Spleen (tissue), 11 donors: ENCODE measurements at regions not wholly inside any gene's neighbourhood (a gene's known extent, or its start where the extent isn't known, plus 50 kb on each side); places are given as distances from the start of the nearest gene placed in this dataset.

ENCODE experiments used
- DNase-seq: peaks from one replicate; pipeline ENCODE4 v3.0.0-alpha.2; 2020
- H3K27ac ChIP-seq, 8 donors: fragments of 200-600 bp; sonication (generic) in 7 of 8; 1 replicate in 4 of 8; 2 replicates in 4 of 8; pipeline versions ENCODE4 v1.5.0 to v1.8.0; 2016 to 2021; ENCODE audit warnings: inconsistent platforms in 4 of 8, mild to moderate bottlenecking in 4 of 8, moderate library complexity in 1 of 8
- H3K27me3 ChIP-seq, 7 donors: fragments of 200-600 bp; sonication (generic) in 6 of 7; replicated peaks in 1 of 7; 1 replicate in 4 of 7; 2 replicates in 3 of 7; pipeline versions ENCODE4 v1.5.0 to v1.8.0; 2016 to 2021; ENCODE audit warnings: inconsistent platforms in 3 of 7, mild to moderate bottlenecking in 1 of 7
- H3K36me3 ChIP-seq, 6 donors: fragments of 200-600 bp; sonication (generic) in 5 of 6; 1 replicate in 4 of 6; 2 replicates in 2 of 6; pipeline versions ENCODE4 v1.5.0 to v1.8.0; 2016 to 2021; ENCODE audit warnings: inconsistent platforms in 2 of 6
- H3K4me1 ChIP-seq, 6 donors: fragments of 200-600 bp; sonication (generic) in 5 of 6; 1 replicate in 3 of 6; 2 replicates in 3 of 6; pipeline versions ENCODE4 v1.5.0 to v1.8.0; 2016 to 2021; ENCODE audit warnings: inconsistent platforms in 3 of 6
- H3K4me3 ChIP-seq, 8 donors: fragments of 200-600 bp; sonication (generic) in 7 of 8; 1 replicate in 4 of 8; 2 replicates in 4 of 8; pipeline versions ENCODE4 v1.5.0 to v1.8.0; 2016 to 2021; ENCODE audit warnings: inconsistent platforms in 4 of 8, mild to moderate bottlenecking in 4 of 8, moderate library complexity in 2 of 8
- H3K9me3 ChIP-seq, 8 donors: fragments of 200-600 bp; sonication (generic) in 7 of 8; 1 replicate in 4 of 8; 2 replicates in 4 of 8; pipeline versions ENCODE4 v1.5.0 to v1.8.0; 2016 to 2021; ENCODE audit warnings: inconsistent platforms in 4 of 8
- CTCF ChIP-seq, 11 experiments: fragments of 200-600 bp in 7 of 11; fragments of 450-650 bp in 4 of 11; sonication (generic) in 4 of 11; IDR thresholded peaks in 8 of 11; conservative IDR thresholded peaks in 3 of 11; 1 replicate in 7 of 11; 2 replicates in 4 of 11; pipeline versions ENCODE4 v1.4.0 to v1.8.0; 2016 to 2021; ENCODE audit warnings: antibody characterized with exemption in 11 of 11, inconsistent platforms in 4 of 11, mild to moderate bottlenecking in 1 of 11
- POLR2A ChIP-seq, 3 donors: fragments of 450-650 bp; IDR thresholded peaks; one replicate each; pipeline ENCODE4 v1.5.1; 2017; ENCODE audit warnings: antibody characterized with exemption in 3 of 3, mild to moderate bottlenecking in 1 of 3
- POLR2AphosphoS5 ChIP-seq, 3 donors: sonication (generic); formaldehyde crosslinking; IDR thresholded peaks; one replicate each; pipeline ENCODE4 v1.5.1; 2017; ENCODE audit warnings: antibody characterized with exemption in 3 of 3
- WGBS, 5 donors: extraction: QIAGEN DNeasy Blood & Tissue Kit in 3 of 5; methylation state at CpG; one replicate each; pipeline versions ENCODE4 v1.1.5 to v1.1.7; 2013 to 2018; 5-methylcytosine and 5-hydroxymethylcytosine counted together
- intact Hi-C: fragments of 100-400 bp; cut with DNase I; formaldehyde crosslinking; loops from one replicate; pipeline ENCODE4 v1.15.0; 2023; ENCODE audit warnings: low total_unique reads
- donor health status: healthy with polysubstance abuse.
- donor health status: DM: no; HTN: no; CAD: no; lungs with moderate emphysema.
- donor health status: DM: no; HTN: no; CAD: no.
- donor health status: Bipolar disorder and iron deficiency.
- donor health status: healthy.
- donor health status: DM: no; HTN: no; CAD: no.
- donor health status: DM: yes; HTN: yes; CAD: no.

- H3K36me3 ChIP-seq: no peaks in the 10 kb centered on the region
- no peak for DNase-seq
- TF ChIP-seq POLR2AphosphoS5 (IDR thresholded peaks at IDR 0.05): no peak
- TF ChIP-seq POLR2A (IDR thresholded peaks at IDR 0.05): no peak
- TF ChIP-seq CTCF (IDR thresholded peaks at IDR 0.05 in 8 of 11, conservative IDR thresholded peaks at IDR 0.05 in 3 of 11): no peak
- H3K4me1 ChIP-seq: peaks cover 0 to under 1% (median 0%) of the 10 kb centered on the region in 6 donors
- H3K4me3 ChIP-seq: no peak overlapping the region
- no peaks in the 10 kb centered on the region for H3K27me3 ChIP-seq
- WGBS, 5 donors: 56 to 100% (median 95%) methylated on average over 3 of the region's 3 CpGs
- H3K9me3 ChIP-seq: no peaks in the 10 kb centered on the region
- intact Hi-C loops: no loop called here
- peak overlapping the region in 1 of 8 donors; percentile 58 for H3K27ac ChIP-seq
Observed at GRCh38 chr3:31468433-31468832, 64.3 kb upstream of the STT3B start.

GRCh38 chr3:31469385-31469784 is 63.3 kb upstream of the STT3B start:
- Histone ChIP-seq H3K9me3 (no peaks in the 10 kb centered on the region), H3K36me3 (no peaks in the 10 kb centered on the region), H3K27ac (peak overlapping the region in 5 of 8 donors; percentile 27 to 58 (median 51)), H3K4me1 (peaks cover 0 to 5% (median 0%) of the 10 kb centered on the region in 6 donors), H3K27me3 (no peaks in the 10 kb centered on the region), H3K4me3 (no peak overlapping the region)
- 67 to 87% (median 76%) methylated on average over 3 of the region's 3 CpGs for WGBS, 5 donors
- TF ChIP-seq POLR2AphosphoS5 (IDR thresholded peaks at IDR 0.05) (no peak), CTCF (IDR thresholded peaks at IDR 0.05 in 8 of 11, conservative IDR thresholded peaks at IDR 0.05 in 3 of 11) (no peak), POLR2A (IDR thresholded peaks at IDR 0.05) (no peak)
- intact Hi-C loops: no loop called here
- no peak for DNase-seq

GRCh38 chr3:31472479-31473390 is 60.0 kb upstream of the STT3B start:
- 76 to 87% (median 77%) methylated on average over 7 of the region's 7 CpGs for WGBS, 5 donors
- no peak overlapping the region for H3K4me3 ChIP-seq
- H3K27ac ChIP-seq: no peak overlapping the region
- H3K27me3 ChIP-seq: no peaks in the 10 kb centered on the region
- H3K36me3 ChIP-seq: no peaks in the 10 kb centered on the region
- TF ChIP-seq POLR2A (IDR thresholded peaks at IDR 0.05) (no peak), CTCF (IDR thresholded peaks at IDR 0.05 in 8 of 11, conservative IDR thresholded peaks at IDR 0.05 in 3 of 11) (no peak), POLR2AphosphoS5 (IDR thresholded peaks at IDR 0.05) (no peak)
- H3K9me3 ChIP-seq: no peaks in the 10 kb centered on the region
- DNase-seq: no peak
- peaks cover 0 to 5% (median 0%) of the 10 kb centered on the region in 6 donors for H3K4me1 ChIP-seq
- intact Hi-C loops: no loop called here

- Histone ChIP-seq H3K27ac (no peak overlapping the region), H3K4me1 (peaks cover 0 to 5% (median 0%) of the 10 kb centered on the region in 6 donors), H3K36me3 (no peaks in the 10 kb centered on the region), H3K4me3 (no peak overlapping the region), H3K27me3 (no peaks in the 10 kb centered on the region), H3K9me3 (peaks cover 0 to 10% (median 0%) of the 10 kb centered on the region in 8 donors)
- intact Hi-C loops: no loop called here
- 82 to 93% (median 89%) methylated on average over 4 of the region's 4 CpGs for WGBS, 5 donors
- TF ChIP-seq CTCF (IDR thresholded peaks at IDR 0.05 in 8 of 11, conservative IDR thresholded peaks at IDR 0.05 in 3 of 11): no peak
- TF ChIP-seq POLR2AphosphoS5 (IDR thresholded peaks at IDR 0.05): no peak
- TF ChIP-seq POLR2A (IDR thresholded peaks at IDR 0.05): no peak
- no peak for DNase-seq
Observed at GRCh38 chr3:31476209-31476608, 56.5 kb upstream of the STT3B start.
